ENCODE measurements at regions not wholly inside any gene's neighbourhood (a gene's known extent, or its start where the extent isn't known, plus 50 kb on each side); places are given as distances from the start of the nearest gene placed in this dataset.

DNA sequence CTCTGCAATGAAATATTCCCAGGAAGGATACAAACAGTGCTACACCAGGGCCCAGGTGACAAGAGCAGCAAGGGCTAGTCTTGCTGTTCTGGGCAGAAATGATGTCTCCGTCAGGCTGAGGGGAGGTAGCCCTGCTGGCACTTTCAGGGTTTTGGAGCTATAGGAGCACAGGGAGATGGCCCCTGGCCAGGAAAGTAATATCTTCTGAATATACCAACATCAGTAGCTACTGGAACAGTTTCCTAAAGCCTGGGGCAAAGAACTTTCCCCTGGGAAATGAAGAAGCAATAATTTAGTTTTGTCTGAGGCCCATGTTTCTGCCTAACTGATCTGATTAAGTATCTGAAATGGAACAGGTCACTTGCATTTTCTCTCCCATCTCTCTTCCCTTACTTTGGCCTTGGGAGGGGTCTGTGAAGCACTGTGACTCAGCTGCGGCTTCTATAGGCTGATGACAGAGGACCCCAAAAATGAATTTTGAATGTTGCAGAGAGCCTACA, 489.1 kb upstream of the PODXL start:
- TF ChIP-seq, protein P1, sequence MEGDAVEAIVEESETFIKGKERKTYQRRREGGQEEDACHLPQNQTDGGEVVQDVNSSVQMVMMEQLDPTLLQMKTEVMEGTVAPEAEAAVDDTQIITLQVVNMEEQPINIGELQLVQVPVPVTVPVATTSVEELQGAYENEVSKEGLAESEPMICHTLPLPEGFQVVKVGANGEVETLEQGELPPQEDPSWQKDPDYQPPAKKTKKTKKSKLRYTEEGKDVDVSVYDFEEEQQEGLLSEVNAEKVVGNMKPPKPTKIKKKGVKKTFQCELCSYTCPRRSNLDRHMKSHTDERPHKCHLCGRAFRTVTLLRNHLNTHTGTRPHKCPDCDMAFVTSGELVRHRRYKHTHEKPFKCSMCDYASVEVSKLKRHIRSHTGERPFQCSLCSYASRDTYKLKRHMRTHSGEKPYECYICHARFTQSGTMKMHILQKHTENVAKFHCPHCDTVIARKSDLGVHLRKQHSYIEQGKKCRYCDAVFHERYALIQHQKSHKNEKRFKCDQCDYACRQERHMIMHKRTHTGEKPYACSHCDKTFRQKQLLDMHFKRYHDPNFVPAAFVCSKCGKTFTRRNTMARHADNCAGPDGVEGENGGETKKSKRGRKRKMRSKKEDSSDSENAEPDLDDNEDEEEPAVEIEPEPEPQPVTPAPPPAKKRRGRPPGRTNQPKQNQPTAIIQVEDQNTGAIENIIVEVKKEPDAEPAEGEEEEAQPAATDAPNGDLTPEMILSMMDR (IDR thresholded peaks at IDR 0.05; ENCODE audit: low read depth, low read length), result no peak
- TF ChIP-seq EZH2phosphoT487 (IDR thresholded peaks at IDR 0.05; ENCODE audit: low read depth), result no peak

All from OCI-LY3 (cell line).